ENCODE measurements at regions not wholly inside any gene's neighbourhood (a gene's known extent, or its start where the extent isn't known, plus 50 kb on each side); places are given as distances from the start of the nearest gene placed in this dataset.

GRCh38 chr21:17427157-17427556 lies 85.7 kb upstream of the CXADR start:
- no peak for DNase-seq

DNA sequence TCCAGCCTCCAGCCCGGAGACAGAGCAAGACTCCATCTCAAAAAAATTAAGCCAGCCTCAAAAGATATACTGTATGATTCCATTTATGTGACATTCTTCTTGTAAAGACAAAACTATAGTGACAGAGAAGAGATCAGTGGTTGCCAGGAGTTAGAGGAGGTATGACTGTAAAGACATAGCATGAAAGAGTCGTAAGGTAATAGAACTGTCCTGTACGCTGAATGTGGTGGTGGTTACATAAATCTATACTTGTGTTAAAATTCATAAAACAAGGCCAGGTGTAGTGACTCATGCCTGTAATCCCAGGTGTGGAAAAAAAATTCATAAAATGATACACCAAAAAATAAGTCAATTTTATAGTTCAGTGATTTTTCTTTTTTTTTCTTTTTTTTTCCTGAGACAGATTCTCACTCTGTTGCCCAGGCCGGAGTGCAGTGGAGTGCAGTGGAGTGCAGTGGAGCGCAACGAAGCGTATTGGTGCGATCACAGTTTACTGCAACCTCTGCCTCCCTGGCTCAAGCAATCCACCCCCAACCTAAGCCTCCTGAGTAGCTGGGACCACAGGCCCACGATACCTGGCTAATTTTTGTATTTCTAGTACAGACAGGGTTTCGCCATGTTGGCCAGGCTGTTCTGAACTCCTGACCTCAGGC lies 84.9 kb upstream of the CXADR start:
- no peak for DNase-seq

GRCh38 chr21:17428484-17428869 lies 84.4 kb upstream of the CXADR start:
- DNase-seq = no peak

- DNase-seq = no peak
Measured at GRCh38 chr21:17428980-17429379, 83.9 kb upstream of the CXADR start.

GRCh38 chr21:17429936-17430335 lies 82.9 kb upstream of the CXADR start:
- DNase-seq = no peak

GRCh38 chr21:17432732-17433057 lies 80.1 kb upstream of the CXADR start:
- no peak for DNase-seq

GRCh38 chr21:17433730-17434129 lies 79.1 kb upstream of the CXADR start:
- no peak for DNase-seq

DNA sequence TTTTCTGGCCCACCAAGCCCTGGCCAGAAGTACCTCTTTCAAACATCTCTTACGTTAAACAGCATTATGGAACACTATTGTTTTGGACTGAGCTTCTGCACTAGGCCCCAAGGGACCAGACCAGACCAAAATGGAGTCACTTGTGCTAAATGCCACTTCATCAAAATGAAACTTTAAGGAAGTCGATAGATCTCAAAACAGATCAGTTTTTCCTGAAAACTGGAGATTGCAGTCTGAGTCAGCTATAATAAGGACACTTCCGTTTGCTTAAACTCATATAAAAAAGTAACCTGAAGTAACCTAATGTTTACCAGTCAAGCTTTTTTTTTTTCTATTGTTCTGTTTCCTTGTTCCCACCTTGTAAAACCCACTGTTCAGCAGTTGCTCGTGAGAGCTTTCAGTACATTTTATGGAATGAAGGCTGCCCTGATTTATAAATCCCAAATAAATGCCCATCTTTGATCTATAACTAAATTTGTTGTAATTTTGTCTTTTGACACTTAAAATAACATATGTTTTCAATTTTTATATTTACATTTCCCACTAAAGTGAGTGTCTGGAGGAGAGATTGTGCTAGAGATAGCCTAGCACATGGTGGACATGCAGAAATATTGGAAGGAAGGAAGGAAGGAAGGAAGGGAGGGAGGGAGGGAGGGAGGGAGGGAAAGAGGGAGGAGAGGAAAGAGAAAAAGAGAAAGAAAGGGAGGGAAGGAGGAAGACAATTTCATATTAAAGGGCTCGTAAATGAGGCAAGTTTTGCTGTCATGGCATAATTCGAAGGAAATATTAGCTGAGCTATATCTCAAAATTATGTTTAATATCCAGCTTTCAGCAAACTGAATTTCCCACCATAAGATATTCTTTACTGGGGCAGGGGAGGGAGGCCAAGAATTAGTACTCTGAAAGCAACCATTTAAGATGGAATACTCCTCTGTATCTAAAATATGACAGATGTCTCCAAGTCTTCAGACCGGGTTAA lies 77.0 kb upstream of the CXADR start:
- no peak for DNase-seq

DNA sequence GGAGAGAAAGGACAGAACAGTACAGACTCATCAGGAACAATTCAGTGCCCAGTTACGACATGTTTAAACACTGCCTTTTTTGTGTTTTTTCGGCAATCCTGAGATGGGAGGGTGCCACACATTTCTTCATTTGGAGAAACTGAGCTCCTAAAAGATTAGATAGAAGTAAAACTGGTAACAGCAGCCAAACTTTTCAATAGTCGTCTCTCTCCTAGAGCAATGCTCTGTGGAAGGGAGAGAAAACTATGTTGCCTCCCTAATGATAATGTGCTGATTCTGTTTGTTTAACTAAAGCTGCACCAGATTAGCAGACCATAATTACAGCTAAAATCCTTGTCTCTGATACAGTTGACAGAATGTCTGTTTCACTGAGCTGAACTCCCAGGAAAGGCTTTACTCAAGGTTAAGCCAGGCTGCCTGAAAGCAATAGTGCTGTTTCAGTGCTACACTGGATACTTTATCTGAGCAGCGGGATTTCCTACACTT lies 76.2 kb upstream of the CXADR start:
- DNase-seq = no peak

DNA sequence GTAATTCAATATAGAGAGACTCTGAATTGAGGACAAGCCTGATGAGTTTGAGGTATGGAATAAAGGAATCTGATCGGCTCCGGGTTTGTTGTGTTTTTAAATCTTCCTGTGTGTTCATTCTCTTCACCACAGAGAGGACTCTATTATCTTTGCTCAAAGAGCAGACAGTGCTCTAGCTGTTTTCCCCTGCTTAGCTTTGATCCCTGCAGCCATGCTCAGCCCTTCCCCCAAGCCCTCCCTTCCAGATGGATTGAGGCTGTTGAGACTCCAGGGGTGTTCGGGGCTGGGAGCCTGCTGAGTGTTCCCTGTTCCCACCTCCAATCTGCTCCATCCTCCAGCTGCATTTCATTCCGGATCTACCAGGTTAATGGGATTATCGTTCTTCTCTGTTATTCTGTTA lies 74.2 kb upstream of the CXADR start:
- no peak for DNase-seq

DNA sequence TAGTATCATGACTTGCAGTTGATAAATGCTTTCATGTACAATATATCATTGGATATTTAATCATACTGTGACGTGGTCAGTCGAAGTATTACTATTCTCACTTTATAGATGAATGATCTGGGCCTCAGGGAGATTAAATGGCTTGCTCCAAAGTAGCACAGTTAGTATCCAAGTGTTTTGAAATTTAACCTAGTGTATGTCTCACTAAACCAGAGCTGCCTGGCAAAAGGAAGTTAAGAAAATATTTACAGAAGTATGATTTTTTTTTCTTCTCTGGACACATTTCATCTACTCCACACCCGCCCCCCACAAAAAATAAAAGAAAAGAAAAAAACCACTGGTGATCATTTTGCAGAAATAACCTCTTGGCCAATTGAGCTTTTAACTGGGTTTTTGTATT lies 71.9 kb upstream of the CXADR start:
- DNase-seq = no peak

GRCh38 chr21:17441370-17441769 lies 71.5 kb upstream of the CXADR start:
- DNase-seq = peak; percentile 11

- no peak for DNase-seq
Measured at GRCh38 chr21:17442165-17442564, 70.7 kb upstream of the CXADR start.

GRCh38 chr21:17444828-17445227 lies 68.0 kb upstream of the CXADR start:
- no peak for DNase-seq

DNA sequence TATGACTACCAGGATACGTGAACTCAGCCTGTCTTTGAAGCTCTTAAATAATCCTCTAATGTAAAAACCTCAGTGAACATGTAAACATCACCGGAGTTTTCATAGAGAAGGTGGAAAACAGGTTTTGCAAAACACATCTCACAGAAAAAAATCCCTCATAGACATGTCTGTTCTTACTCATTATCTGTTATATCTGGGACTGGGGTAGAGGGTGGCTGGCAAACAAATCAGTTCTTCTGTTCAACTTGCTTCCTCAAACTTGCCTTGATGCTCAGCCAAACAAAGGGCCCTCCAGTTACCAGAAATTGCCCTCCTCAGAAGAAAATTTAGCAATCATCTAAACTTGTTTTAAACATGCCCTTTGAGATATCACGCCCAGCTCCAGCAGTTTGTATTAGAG lies 66.1 kb upstream of the CXADR start:
- peak; percentile 17 for DNase-seq

- no peak for DNase-seq
Measured at GRCh38 chr21:17449701-17450100, 63.1 kb upstream of the CXADR start.

GRCh38 chr21:17451364-17451891 lies 61.4 kb upstream of the CXADR start:
- peak; percentile 64 for DNase-seq

DNA sequence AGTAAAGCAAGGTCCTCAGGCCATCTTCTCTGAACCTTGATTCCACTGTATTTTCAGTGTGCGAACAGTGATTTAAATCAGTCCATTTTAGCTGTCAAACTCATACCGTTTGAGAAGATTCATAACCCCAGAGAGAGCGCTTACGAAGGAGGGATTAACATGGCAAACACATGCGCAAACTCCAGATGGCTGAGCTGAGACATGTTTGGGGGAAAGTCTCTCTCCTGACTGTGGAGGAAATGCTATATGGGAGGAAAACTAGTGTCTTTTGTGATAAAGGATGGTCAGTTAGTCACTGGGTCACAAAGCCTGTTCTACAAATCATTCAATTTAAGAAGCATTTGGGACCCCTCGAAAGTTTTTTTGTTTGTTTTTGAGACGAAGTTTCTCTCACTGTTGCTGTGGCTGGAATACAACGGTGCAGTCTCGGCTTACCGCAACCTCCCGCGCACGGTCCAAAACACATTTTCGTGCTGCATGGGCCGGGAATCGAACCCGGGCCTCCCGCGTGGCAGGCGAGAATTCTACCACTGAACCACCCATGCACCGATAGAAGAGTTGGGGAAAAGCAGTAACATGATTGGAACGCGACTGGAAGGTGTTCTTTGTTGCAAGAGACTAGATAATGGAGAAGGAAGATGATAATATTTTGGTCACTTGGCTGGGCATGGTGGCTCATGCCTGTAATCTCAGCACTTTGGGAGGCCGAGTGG lies 58.4 kb upstream of the CXADR start:
- DNase-seq = peak; percentile 92

GRCh38 chr21:17455028-17455353 lies 57.9 kb upstream of the CXADR start:
- no peak for DNase-seq

DNA sequence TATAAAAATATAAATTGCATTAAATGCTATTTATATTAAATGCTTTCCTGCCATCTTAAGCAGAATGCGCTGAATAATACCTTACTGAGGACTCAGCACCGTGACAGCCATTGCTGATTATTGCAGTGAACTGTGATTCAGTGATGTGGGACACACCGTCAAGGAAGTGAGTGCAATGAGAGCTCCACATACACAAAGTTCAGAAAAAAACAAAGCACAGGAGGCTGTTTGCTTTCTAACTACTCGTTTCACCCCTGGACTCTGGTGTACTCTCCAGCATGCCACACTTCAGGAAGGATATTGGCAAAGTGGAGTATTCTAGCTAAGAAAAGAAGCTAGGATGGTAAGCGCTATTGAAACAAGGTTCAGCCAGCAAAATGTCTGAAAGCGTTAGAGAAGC lies 57.4 kb upstream of the CXADR start:
- no peak for DNase-seq

- DNase-seq = no peak
Measured at GRCh38 chr21:17458279-17458678, 54.6 kb upstream of the CXADR start.

GRCh38 chr21:17460094-17460493 lies 52.7 kb upstream of the CXADR start:
- no peak for DNase-seq

- DNase-seq = peak; percentile 48
Measured at GRCh38 chr21:17461014-17461413, 51.8 kb upstream of the CXADR start.

All from skin of body (tissue), 1 donor.